ENCODE measurements at regions not wholly inside any gene's neighbourhood (a gene's known extent, or its start where the extent isn't known, plus 50 kb on each side); places are given as distances from the start of the nearest gene placed in this dataset.

DNA sequence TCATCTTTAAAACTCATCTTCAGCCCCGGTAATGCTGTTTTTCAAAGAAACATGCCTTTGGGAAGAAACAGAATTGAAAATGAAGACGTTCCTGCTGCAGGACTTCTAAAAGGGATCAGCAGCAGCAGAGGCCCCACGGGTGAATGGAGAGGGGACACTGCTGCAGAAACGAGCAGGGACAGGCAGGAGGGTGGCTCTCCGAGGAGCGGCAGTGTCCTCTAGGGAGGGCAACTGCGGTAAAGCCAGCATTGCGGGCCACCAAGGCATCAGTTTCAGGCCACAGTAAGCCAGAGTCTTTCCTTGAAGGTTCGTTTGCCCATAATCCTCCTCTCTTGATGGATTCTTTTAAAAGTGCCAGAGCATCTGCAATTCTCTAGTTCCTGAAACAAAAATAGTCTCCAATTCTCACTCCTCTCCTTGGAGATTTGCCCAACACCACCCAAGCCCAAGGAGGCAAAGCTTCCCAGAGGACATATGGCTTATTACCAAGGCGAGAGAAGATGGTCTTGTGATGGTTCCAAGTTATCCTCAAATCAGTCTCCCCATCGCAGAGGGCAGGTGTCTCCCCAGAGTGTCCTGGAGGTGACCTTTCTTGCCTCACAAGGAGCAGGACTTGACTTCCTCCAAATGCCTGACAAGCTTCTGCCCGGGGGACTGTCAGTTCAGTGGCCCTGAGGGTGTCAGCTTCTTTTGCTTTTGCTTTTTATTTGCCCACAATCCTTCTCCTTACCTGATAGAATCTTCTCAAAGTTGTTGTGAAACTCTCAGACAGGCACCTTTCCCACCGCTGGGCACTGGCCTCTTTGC, 341.1 kb upstream of the B3GAT1 start:
- Histone ChIP-seq H3K4me3 (no peak overlapping the region), H3K27me3 (no peaks in the 10 kb centered on the region), H3K36me3 (no peaks in the 10 kb centered on the region), H3K9me3 (no peaks in the 10 kb centered on the region), H3K27ac (no peak overlapping the region), H3K4me1 (no peaks in the 10 kb centered on the region)
- TF ChIP-seq, protein P1, sequence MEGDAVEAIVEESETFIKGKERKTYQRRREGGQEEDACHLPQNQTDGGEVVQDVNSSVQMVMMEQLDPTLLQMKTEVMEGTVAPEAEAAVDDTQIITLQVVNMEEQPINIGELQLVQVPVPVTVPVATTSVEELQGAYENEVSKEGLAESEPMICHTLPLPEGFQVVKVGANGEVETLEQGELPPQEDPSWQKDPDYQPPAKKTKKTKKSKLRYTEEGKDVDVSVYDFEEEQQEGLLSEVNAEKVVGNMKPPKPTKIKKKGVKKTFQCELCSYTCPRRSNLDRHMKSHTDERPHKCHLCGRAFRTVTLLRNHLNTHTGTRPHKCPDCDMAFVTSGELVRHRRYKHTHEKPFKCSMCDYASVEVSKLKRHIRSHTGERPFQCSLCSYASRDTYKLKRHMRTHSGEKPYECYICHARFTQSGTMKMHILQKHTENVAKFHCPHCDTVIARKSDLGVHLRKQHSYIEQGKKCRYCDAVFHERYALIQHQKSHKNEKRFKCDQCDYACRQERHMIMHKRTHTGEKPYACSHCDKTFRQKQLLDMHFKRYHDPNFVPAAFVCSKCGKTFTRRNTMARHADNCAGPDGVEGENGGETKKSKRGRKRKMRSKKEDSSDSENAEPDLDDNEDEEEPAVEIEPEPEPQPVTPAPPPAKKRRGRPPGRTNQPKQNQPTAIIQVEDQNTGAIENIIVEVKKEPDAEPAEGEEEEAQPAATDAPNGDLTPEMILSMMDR (IDR thresholded peaks at IDR 0.05): no peak
- no peak for TF ChIP-seq POLR2A (IDR thresholded peaks at IDR 0.05)
- intact Hi-C loops (cut with DNase I): no loop called here
- ATAC-seq: no peak
- 75% methylated on average over 8 of the region's 13 CpGs for WGBS (ENCODE audit: insufficient coverage, low coverage, low lambda C conversion rate, missing lambda C conversion rate)
- DNase-seq: no peak

DNA sequence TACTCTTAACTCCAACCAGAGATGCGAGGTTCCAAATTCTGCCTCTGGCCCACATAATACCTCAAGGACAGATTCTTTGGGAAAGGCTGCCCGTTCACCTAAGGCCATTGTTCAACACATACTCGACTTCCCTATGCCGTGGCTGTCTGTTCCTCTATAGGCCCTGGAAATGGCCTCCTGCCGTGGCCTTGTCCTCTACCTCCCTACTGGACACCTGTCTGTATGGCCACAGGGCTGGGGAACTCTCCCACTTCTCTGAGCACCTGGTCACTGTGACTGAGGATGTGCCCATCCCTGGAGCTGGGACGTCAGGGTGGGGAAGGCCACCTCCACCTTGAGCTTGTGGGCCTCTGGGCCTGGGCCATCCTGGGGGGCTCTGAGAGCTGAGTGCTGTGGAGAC, 340.5 kb upstream of the B3GAT1 start:
- DNase-seq: no peak
- TF ChIP-seq, protein P1 (IDR thresholded peaks at IDR 0.05): no peak
- TF ChIP-seq POLR2A (IDR thresholded peaks at IDR 0.05): no peak
- intact Hi-C loops (cut with DNase I): no loop called here
- Histone ChIP-seq H3K4me1 (no peaks in the 10 kb centered on the region), H3K4me3 (no peak overlapping the region), H3K27ac (no peak overlapping the region), H3K36me3 (no peaks in the 10 kb centered on the region), H3K27me3 (no peaks in the 10 kb centered on the region), H3K9me3 (no peaks in the 10 kb centered on the region)
- no peak for ATAC-seq
- WGBS (ENCODE audit: insufficient coverage, low coverage, low lambda C conversion rate, missing lambda C conversion rate): 90% methylated on average over 2 of the region's 6 CpGs

DNA sequence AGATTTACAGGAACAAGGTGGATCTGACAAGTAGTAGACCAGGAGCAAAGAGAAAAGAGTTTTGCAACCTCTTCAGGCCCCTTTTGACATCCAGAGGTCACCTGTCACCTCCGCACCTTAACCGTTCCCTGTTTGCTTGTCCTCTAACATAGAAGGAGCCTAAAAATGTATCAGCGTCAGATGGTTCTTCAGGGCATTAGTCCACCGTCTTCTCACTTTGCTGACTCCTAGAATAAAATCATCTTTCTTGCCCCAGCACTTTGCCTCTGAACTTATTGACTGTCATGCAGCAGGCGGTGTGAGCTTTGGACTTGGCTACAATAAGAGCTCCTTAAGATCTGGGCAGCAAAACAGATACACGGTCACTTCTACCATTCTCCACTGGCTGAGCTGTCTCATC, 339.7 kb upstream of the B3GAT1 start:
- DNase-seq (no peak), ATAC-seq (no peak)
- Histone ChIP-seq H3K4me3 (no peak overlapping the region), H3K9me3 (no peaks in the 10 kb centered on the region), H3K27me3 (no peaks in the 10 kb centered on the region), H3K4me1 (no peaks in the 10 kb centered on the region), H3K36me3 (no peaks in the 10 kb centered on the region), H3K27ac (no peak overlapping the region)
- WGBS (ENCODE audit: insufficient coverage, low coverage, low lambda C conversion rate, missing lambda C conversion rate): 60% methylated on average over 6 of the region's 6 CpGs
- intact Hi-C loops (cut with DNase I): no loop called here
- TF ChIP-seq, protein P1 (IDR thresholded peaks at IDR 0.05): no peak
- TF ChIP-seq POLR2A (IDR thresholded peaks at IDR 0.05): no peak

DNA sequence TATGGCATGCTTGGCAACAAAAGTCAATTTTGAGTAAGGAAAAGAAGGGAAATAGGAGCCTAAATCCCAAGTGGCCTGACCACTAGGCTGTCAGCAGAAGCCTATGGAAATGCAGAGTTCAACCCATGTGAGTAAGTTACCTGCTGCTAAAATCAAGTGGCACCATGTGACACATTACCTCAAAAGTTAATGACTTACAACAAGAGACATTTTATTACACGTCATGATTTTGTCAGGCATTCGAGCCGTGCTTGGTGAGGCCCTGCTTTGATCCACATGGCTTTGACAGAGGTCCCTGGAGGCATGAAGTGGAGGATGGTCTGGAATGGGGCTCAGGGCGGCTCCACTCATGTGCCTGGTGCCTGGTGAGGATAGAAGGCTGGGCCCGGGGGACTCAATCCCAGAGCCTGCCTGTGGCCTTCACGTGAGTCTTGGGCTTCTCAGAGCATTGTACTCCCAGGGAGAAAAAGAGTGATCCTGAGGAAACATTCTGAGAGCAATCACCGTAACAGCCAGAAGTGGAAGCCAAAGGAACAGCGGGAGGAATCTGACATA, 339.1 kb upstream of the B3GAT1 start:
- ATAC-seq (no peak), DNase-seq (no peak)
- intact Hi-C loops (cut with DNase I): no loop called here
- H3K4me3 ChIP-seq: no peak overlapping the region
- WGBS (ENCODE audit: insufficient coverage, low coverage, low lambda C conversion rate, missing lambda C conversion rate): 74% methylated on average over 4 of the region's 8 CpGs
- H3K4me1 ChIP-seq: no peaks in the 10 kb centered on the region
- H3K27ac ChIP-seq: no peak overlapping the region
- no peaks in the 10 kb centered on the region for H3K36me3 ChIP-seq
- no peaks in the 10 kb centered on the region for H3K9me3 ChIP-seq
- no peaks in the 10 kb centered on the region for H3K27me3 ChIP-seq
- TF ChIP-seq, protein P1 (IDR thresholded peaks at IDR 0.05): no peak
- TF ChIP-seq POLR2A (IDR thresholded peaks at IDR 0.05): no peak

Measured in right lobe of liver (tissue), 6 donors.